ENCODE measurements at regions not wholly inside any gene's neighbourhood (a gene's known extent, or its start where the extent isn't known, plus 50 kb on each side); places are given as distances from the start of the nearest gene placed in this dataset.

DNA sequence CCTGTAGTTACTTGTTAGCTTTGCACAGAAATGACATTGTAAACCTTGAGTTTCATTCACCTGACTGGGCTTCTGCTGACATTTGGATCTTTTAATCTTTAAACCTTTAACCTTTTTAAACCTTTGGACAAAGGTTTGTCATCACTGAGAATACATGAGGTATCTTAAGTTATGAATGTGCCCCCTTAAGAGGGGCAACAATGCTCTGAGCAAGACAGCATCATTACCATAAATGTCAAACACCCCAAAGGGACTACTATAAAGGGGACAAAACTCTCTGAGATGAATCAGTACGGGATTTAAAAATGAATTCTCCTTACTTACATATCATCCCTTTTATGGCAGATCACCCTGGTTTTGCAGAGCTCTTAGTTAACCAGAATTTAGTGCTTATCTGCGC is 203.3 kb downstream of the COG6 start:
- no peak for DNase-seq (ENCODE audit: low spot score)

DNA sequence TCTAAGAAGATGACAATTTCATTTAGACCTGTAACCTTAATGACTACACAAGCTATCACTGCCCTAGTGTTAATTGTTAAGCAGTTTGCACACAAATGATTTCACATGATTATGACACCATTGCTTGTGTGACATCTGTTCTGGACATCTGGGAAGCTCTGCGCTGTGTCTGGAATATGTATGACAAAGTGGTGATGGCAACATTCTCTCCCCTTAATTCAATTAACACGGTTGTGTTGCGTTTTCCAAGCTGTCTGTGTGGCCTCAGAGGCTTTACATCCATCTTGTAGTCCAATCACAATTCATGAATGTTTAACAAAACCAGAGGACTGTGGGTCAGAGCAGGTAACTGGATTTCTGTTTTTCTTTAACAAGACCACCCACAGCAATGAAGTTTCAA is 204.4 kb downstream of the COG6 start:
- no peak for DNase-seq (ENCODE audit: low spot score)

DNA sequence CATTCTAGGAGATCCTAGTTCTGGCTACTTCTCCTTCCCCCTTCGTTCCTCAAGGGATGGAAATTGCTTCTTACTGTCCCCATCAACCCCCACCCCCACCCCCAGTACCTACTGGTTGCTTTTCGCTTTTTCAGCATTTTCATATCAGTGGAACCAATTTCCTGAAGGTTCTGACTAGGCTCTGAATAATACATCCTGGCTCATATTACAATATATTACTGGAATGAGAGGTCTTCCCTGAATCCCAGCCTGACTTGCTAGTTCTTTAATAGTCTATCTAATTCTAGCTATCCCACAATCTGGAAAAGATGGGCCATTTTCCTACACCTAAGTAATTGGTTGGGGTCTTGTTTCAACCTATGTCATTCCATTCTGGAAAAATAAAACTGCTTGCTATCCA is 207.4 kb downstream of the COG6 start:
- DNase-seq (ENCODE audit: low spot score), result no peak

DNA sequence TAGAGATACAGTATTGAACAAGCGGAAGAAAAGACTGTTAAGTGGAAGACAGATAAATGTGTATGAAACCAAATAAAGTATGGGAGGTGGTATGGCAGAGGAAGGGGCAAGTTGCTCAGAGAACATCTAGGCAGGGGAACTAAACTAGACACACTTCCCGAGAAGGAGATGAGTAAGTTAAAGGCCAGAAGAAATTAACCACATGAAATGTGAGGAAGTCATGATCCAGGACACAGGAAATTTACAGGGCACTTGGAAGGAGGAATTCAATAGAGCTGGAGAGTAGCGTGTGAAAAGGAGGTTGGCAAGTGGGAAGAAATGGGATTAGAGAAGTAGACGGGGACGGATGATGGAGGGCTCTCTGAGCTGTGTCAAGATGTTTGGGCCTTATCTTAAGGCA is 208.8 kb downstream of the COG6 start:
- no peak for DNase-seq (ENCODE audit: low spot score)

DNA sequence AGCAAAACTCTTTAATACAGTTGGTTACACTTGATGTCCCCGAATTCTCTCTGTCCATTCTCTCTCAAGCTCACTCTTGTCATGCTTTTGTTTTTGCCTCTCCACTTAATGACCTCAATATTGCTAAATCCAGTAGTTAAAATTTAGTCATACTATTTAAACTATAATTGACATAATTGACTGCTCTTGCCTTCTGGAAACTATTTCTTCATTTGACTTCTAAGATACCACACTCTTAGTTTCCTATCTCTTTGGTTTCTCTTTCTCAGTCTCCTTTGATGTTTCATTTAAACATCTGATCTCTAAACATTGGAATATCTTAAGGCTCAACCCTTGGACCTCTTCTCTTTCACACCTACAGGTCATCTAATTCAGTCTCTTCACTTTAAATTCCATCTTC is 211.3 kb downstream of the COG6 start:
- no peak for DNase-seq (ENCODE audit: low spot score)

DNA sequence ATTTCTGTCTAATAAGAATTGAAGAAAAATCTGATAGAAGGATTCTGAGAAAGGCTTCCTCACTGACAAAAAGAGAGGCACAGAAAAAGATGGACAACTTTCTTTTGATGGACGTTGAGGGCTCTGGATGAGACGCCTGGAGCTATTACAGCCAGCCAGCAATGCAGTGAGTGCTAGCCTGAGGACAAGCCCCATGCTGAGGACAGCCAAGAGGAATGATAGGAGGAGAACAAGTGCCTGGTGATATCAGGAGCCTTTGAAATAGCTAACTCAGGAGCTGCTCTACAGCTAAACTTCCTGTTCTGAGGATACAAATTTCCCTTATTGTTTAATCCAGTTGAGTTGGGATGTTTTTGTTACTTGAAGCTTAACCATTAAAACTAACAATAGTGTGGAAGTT is 212.3 kb downstream of the COG6 start:
- DNase-seq (ENCODE audit: low spot score), result no peak

DNA sequence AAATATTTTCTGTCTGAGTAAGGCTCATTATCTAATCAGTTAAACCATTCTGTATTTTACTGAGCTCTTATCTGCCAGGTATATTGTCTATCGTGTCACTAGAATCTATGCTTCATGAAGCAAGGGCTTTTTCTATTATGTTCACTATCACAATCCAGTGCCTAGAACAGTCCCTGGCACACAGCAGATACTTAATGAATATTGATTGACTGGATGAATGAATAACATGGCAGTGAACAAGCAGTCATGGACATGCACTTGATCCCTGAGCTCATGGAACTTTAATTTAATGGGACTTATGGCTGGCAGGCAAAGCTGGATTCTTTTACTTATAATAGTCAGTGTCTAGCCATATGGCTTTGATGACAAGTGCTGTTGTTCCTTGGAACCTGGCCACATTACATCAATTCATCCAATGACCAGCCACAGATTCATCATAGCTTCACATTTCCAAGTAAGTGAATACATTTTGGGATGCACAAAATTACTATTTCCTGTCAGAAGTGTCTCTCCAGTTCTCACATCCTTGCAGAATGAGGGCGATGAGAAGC is 214.8 kb downstream of the COG6 start:
- no peak for DNase-seq (ENCODE audit: low spot score)

DNA sequence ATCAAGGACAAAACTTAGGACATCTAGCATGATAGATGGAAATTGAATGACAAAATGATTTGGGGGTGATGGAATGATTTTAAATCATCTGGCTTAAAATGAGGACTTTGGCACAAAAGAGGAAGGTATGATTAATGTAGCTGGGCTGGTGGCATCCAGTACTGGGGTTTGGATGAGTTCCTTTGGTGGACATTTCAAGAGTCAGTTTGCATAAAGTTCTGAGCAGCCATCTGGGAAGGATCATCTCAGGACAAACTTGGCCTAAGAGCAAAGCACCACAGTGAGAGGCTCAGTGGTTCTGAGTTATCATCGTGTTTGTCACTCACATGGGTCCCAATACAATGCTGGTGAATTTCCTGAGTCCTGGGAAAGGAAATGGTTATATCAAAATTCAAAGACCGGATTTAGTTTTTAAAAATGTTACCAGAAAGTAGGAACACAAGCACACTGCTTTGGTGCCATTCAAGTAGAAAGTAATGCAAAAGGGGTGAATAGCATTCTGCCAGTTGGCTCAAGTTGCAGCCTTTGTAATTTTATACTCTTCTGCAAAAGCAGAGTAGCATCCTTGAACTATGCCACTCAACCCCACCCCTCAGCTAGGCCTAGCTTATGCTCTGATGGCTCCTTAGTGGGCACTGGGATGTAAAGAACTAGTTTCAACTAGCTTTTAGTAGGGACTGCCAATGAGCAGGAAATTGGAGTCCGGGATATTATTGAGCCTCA is 219.0 kb downstream of the COG6 start:
- DNase-seq (ENCODE audit: low spot score), result no peak

DNA sequence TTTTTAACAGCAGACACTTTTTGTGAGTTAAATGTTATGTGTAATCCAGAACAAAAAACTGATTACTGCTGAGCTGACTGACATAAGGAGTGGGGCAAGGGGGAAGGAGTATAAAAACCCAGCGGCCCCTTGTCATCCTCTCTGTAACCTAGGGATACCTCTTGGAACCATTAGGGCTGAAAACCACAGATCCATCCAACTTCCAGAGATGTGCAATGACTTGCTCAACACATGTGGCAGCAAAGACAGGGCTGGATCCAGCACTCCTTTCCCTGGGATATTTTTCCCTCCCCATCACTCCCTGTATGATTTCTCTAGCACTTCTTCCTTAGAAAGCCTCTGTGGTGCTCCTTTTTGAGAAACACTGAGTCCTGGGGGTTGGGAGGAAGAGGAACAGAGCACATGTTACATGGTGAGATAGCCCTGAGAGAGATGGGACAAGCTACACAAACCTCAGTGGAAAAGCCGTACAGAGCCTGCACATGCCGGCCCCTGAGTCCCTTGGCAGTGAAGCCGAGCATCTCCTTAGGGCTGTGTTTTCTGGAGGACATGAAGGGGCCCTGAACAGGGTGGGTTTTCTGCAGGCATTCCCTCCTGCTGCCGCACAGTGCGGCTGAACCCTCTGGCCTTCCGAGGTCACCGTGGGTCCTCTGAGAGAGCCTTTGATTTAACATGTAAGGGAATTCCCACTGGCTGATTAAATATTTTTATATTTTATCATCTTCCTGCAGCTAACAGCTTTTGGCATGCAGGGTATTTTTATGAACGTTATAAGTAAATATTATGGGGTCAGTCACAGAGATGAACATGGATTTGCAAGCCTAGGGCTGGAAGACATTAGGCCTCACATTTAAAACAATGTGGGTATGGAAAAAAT is 219.9 kb downstream of the COG6 start:
- no peak for DNase-seq (ENCODE audit: low spot score)

DNA sequence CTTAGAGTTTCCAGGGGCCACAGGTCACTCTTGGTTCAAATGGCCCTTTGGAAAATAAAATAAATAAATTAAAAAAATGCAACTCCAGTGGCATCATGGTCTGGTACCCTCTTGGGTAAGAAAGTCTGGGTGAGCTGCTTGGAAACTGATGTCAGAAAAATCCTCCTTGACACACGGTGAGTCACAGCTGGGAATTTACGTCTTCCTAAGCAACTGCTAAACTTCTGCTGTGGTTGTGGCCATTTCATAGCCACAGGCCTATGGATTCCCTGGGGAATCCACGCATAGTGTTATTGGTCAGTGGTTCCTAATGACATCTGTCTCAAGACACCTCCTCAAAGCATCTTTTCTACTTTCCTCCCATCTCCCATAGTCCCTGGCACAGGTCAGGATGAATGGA is 220.8 kb downstream of the COG6 start:
- peak; percentile 28 for DNase-seq (ENCODE audit: low spot score)

DNA sequence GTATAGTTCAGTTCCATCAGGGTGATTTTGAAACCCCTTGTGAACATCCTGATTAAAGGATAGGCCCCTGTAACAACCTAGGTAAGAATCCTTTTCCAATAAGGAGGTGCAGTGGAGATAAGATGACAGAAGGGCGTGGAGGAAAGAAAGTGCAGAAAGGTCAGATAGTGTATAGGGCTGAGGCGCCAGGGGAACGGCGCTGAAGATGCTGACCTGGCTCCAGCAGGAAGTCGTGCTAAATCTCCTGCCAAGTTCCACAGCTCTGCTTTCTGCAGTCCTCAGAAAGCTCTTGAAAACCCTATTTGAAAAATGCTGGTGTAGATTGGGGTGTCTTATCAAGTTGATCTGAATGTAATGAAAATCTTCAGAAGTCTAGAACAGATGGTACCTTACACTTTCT is 221.7 kb downstream of the COG6 start:
- no peak for DNase-seq (ENCODE audit: low spot score)

DNA sequence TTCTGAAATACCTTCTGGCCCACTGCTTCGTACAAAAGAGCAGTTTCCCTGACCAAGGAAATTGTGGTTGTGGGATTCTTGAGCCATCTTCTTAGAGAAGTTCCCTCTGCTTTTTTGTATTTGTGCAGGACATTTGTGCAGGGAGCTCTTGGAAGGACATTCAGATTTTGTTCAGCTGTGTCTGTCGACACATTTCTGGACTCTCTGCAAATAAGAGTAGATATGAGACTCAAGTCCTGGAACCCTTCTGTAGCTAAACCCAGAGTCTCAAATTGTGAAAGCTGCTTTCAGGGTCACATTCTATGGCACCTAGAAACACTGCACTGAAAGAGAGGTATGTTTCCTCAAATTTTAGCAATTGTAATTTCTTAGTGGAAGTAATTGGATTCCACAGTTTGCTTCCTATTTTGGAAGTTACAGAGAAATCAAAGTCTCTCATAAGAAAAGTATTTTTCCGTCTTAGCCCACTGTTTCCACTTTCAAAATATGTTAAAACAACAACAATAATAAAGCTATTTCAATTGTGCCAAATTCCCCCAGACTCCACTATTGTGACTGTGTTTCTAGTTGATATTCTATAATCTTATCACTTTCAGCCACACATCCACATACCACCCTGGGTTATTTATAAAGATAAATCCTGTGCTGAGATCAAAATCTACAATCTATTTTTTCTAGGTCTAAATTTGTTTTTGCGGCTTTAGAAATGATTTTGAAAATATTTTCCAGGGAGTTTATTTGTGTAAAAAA is 224.0 kb downstream of the COG6 start:
- no peak for DNase-seq (ENCODE audit: low spot score)

DNA sequence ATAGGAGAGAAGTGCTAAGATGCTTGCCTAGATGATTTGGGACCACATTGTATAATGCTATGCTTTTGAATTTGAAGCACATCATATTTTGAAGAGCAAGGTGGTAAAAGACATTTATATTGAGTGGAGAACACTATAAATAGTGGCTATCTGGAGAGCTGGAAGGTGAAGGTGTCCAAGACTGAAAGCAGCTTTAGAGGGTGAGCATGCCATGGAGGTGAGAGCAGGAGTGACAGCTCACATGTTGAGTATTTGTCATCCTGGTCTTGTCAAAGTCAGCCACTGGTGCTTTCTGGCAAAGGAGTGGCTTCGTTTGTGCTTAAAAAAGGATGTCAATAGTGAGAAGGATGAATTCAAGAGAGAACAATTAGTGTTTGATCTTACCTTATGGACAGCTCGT is 225.9 kb downstream of the COG6 start:
- DNase-seq (ENCODE audit: low spot score), result no peak

DNA sequence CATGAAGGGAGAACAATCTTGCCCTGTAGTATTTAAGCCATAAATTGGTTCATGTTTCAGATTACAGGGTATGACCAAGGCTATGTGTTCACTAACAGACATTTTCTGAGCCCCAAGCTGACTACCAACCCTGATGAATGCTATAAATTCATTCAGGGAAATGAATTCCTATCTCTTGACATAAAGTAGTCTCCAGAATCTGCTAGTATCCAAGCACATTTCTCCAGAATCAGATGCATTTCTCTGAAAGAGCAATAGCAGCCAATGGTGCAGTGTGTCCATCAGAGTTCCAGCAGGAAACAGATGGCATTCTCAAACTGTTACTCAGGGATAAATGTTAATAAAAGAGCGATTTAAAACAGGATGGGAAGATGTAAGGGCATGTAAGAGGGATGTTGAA is 226.4 kb downstream of the COG6 start:
- no peak for DNase-seq (ENCODE audit: low spot score)

DNA sequence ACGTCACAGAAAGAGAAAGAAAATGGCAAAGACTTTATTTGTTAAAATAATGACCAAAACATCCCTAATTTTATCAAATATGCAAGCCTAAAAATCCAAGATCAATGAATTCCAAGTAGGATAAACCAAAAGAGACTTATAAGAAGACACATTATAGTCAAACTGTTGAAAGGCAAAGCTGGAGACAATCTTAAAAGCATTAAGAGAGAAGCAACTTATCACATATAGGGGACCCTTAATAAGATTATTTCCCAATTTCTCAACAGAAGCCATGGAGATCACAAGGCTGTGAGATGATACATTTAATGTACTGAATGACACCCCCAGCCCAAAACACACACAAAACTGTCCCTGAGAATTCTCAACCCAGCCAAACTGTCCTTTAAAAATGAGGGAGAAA is 228.7 kb downstream of the COG6 start:
- DNase-seq (ENCODE audit: low spot score), result no peak

DNA sequence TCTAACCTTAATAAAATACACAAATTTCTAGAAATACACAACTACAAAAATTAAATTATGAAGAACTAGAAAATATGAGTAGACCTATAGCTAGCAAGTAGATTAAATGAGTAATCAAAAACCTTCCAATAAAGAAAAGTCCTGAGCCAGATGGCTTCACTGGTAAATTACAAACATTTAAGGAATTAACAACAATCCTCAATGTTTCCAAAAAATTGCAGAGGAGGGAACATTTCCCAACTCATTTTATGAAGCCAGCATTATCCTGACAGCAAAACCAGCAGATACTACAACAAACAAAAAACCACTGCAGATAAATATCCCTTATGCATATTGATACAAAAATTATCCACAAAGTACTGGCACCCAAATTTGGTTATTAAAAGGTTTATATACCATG is 230.9 kb downstream of the COG6 start:
- DNase-seq (ENCODE audit: low spot score), result no peak

DNA sequence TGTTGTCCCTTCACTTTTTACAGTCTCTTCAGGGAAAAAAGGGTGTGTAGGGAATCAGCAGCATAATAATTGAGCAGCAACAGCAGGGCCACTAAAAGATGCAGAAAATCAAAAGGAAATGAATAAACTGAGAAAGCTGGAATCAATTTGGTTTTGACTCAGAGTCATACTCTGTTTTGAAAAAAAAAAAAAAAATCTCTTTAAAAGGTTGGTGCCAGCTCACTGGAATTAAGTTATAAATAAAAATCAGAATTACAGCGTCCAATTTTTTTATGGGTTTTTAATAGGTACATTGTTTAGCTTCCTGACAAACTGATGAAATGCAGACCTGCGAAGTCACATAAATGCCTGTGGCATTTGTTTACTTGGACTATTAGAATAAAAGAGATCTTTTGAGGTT is 231.9 kb downstream of the COG6 start:
- DNase-seq (ENCODE audit: low spot score), result no peak

DNA sequence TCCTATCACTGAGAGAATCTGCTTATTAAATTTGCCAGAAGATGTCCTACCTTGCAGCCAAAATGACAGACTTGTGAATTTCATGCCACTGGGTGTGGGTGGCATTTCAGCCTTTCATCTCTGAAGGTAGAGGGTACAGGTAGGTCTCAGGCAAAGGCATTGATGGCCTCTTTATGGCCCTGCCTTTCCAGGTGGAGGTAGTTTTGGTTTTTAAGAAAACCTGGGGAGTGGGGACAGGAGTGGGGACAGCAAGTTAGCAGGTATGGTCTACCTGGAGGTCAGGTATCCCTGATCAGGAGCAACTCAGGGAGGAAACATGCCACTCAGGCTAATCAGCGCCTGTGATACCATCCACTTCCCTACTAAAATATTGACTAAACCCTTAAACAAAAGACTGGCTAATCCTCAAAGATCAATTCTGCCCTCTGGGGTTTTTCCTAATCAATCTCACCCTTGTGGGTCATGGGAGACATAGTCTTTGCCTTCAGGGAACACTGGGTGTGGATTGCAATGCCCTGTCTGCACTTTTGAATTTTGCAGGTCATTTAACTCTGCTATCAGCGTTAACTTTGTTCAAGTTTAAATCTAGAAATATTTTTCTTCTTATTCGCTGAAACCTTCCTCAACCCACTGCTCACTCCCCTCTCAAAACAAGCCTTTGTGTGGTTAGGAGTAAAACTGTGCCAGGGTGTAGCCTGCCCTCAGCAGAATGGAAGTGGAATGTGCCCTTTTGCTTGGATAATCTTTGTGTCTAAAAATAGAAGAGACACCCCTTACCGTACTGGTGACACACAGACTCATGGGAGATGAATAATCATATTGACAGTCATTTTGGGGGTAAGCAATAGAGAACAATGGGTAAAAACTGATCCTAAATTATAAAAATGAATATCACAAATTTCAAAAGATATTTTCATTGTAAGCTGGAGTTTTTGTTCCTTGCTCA is 233.7 kb downstream of the COG6 start:
- DNase-seq (ENCODE audit: low spot score), result no peak

DNA sequence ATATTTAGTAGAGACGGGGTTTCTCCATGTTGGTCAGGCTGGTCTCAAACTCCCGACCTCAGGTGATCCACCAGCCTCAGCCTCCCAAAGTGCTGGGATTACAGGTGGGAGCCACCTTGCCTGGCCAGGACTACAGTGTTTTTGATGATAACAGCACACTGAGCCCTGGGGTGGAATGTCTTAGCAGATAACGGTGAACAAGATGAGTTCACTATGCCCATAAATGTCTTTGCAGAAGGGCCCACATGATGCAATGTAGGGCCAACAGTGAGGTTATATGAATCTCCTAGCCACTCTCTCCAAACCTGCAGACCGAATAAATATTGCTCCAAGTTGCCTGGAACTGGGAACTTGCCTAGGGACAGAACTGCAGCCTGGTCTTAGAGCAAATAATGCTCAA is 235.1 kb downstream of the COG6 start:
- DNase-seq (ENCODE audit: low spot score), result no peak

DNA sequence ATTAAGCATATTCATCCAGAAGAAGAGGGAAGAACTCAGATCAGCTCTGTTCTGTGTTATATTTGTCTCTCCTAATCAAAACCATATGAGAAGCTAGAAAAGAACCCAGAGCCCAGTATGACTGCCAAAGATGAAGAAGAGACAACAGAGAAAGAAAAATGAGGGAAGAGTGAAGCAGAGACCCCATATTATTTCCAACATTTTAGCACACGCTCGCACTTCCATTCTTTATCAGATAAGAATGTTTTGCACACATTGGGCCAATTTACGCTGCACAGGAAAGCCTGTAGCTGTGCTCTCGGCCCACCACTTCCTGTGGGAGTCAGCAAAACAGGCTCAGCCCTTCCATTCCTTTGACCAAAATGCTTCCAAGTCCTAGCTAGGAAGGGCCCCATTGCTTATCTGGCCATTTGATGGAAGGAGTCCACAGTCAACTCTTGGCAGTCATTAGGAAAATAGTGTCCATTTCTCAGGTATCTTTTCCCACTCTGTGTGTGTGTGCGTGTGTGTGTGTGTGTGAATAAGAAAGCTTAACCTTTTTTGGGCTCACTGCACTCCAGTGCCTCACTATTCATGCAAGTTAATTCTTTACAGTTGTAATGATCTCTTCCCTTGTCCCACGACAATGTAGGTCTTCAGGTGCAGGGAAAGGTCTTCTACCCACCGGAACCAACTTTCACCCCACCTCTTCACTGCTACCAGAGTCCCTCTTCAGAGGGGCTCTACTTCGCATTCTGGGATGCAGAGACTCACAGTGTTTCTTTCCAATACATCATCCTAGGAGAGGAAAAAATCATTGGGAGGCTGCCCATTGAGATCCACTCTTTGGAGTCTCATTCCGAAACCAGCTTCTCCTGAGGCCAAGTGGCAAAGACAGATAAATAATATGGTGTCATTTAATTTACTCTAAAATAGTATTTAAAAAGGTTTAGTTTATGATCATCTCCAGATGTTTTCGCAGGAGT is 237.5 kb downstream of the COG6 start:
- DNase-seq (ENCODE audit: low spot score), result no peak
